Ishikawa (cell line): ENCODE measurements at regions not wholly inside any gene's neighbourhood (a gene's known extent, or its start where the extent isn't known, plus 50 kb on each side); places are given as distances from the start of the nearest gene placed in this dataset.

Experiments used
- CEBPB ChIP-seq: IDR thresholded peaks from 2 replicates; pipeline ENCODE4 v1.6.1; 2012
- CREB1 ChIP-seq: IDR thresholded peaks from 2 replicates; pipeline ENCODE4 v1.6.1; 2012; ENCODE audit warnings: low read depth
- EGR1 ChIP-seq: IDR thresholded peaks from 2 replicates; pipeline ENCODE4 v1.6.1; 2012
- EP300 ChIP-seq: IDR thresholded peaks from 2 replicates; pipeline ENCODE4 v1.6.1; 2012; ENCODE audit warnings: borderline replicate concordance
- FOXM1 ChIP-seq: IDR thresholded peaks from 2 replicates; pipeline ENCODE4 v1.6.1; 2012; ENCODE audit warnings: low read depth, borderline replicate concordance
- NFIC ChIP-seq: IDR thresholded peaks from 2 replicates; pipeline ENCODE4 v1.6.1; 2012
- TAF1 ChIP-seq: IDR thresholded peaks from 2 replicates; pipeline ENCODE4 v1.6.1; 2012; ENCODE audit warnings: low read depth, mild to moderate bottlenecking
- TCF12 ChIP-seq: IDR thresholded peaks from 2 replicates; pipeline ENCODE4 v1.6.1; 2012; ENCODE audit warnings: low read depth
- TEAD4 ChIP-seq: IDR thresholded peaks from 2 replicates; pipeline ENCODE4 v1.6.1; 2012
- YY1 ChIP-seq: IDR thresholded peaks from 2 replicates; pipeline ENCODE4 v1.6.1; 2012; ENCODE audit warnings: low read depth
- ZBTB7A ChIP-seq: IDR thresholded peaks from 2 replicates; pipeline ENCODE4 v1.6.1; 2012; ENCODE audit warnings: low read depth
- TF ChIP-seq, protein P1 (sequence below): IDR thresholded peaks from 2 replicates; pipeline ENCODE4 v1.6.1; 2012
- TF ChIP-seq, protein P2 (sequence below): IDR thresholded peaks from 2 replicates; pipeline ENCODE4 v1.6.1; 2012
- TF ChIP-seq, protein P3 (sequence below): IDR thresholded peaks from 2 replicates; pipeline ENCODE4 v1.6.1; 2012; ENCODE audit warnings: low read depth, mild to moderate bottlenecking

DNA sequence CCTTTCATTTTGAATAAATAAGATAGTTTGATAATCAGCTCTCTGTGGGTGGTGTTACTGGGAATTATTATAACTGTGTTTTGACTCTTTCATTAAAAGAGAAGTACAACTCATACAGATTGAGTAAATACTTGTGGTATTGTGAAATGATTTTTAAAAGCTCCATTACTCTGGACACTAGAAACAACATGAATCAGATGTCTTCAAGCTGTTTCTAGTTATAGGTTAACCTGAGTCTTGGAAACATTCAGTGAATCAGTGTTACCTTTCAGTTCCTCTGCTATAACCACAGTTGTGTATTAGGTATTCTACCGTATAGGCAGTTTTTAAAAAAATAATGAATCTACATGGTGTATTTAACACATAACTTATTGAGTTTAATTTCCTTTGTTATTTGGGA lies 128.4 kb upstream of the SSTR1 start:
- TF ChIP-seq EP300 (no peak), ZBTB7A (no peak), YY1 (no peak), NFIC (no peak), CEBPB (no peak), EGR1 (no peak), TAF1 (no peak), FOXM1 (no peak), TCF12 (no peak), TEAD4 (no peak), CREB1 (no peak)
- TF ChIP-seq, protein P1, sequence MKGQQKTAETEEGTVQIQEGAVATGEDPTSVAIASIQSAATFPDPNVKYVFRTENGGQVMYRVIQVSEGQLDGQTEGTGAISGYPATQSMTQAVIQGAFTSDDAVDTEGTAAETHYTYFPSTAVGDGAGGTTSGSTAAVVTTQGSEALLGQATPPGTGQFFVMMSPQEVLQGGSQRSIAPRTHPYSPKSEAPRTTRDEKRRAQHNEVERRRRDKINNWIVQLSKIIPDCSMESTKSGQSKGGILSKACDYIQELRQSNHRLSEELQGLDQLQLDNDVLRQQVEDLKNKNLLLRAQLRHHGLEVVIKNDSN: no peak
- TF ChIP-seq, protein P2, sequence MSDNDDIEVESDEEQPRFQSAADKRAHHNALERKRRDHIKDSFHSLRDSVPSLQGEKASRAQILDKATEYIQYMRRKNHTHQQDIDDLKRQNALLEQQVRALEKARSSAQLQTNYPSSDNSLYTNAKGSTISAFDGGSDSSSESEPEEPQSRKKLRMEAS: no peak
- TF ChIP-seq, protein P3, sequence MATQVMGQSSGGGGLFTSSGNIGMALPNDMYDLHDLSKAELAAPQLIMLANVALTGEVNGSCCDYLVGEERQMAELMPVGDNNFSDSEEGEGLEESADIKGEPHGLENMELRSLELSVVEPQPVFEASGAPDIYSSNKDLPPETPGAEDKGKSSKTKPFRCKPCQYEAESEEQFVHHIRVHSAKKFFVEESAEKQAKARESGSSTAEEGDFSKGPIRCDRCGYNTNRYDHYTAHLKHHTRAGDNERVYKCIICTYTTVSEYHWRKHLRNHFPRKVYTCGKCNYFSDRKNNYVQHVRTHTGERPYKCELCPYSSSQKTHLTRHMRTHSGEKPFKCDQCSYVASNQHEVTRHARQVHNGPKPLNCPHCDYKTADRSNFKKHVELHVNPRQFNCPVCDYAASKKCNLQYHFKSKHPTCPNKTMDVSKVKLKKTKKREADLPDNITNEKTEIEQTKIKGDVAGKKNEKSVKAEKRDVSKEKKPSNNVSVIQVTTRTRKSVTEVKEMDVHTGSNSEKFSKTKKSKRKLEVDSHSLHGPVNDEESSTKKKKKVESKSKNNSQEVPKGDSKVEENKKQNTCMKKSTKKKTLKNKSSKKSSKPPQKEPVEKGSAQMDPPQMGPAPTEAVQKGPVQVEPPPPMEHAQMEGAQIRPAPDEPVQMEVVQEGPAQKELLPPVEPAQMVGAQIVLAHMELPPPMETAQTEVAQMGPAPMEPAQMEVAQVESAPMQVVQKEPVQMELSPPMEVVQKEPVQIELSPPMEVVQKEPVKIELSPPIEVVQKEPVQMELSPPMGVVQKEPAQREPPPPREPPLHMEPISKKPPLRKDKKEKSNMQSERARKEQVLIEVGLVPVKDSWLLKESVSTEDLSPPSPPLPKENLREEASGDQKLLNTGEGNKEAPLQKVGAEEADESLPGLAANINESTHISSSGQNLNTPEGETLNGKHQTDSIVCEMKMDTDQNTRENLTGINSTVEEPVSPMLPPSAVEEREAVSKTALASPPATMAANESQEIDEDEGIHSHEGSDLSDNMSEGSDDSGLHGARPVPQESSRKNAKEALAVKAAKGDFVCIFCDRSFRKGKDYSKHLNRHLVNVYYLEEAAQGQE: no peak
